Germinal center (tissue), 1 donor: ENCODE measurements at regions not wholly inside any gene's neighbourhood (a gene's known extent, or its start where the extent isn't known, plus 50 kb on each side); places are given as distances from the start of the nearest gene placed in this dataset.

Experiments used
- DNase-seq: peaks from one replicate; pipeline ENCODE4 v3.0.0; 2012; ENCODE audit warnings: mixed read lengths, low spot score

GRCh38 chr10:78543749-78544362 is 510.2 kb downstream of the RPS24 start:
- no peak for DNase-seq

GRCh38 chr10:78544423-78545090 is 510.9 kb downstream of the RPS24 start:
- no peak for DNase-seq

DNA sequence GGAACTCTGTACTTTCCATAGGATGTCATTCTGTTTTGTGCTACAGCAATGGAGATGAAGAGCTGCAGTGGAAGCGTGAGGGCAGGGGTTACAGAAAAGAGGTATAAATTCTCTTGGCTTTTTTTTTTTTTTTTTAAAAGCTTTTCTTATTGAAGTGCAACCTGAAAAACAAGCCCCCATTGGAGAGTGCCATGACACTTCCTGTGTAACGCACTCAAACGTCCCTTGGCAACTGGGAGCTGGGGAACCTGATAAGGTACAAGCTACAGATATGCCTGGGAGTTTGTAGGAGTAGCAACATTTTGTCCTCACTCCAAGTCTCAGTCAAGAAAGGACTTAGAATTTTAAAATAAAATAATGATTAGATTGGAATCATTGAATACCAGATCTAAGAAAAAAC is 512.1 kb downstream of the RPS24 start:
- DNase-seq = no peak

DNA sequence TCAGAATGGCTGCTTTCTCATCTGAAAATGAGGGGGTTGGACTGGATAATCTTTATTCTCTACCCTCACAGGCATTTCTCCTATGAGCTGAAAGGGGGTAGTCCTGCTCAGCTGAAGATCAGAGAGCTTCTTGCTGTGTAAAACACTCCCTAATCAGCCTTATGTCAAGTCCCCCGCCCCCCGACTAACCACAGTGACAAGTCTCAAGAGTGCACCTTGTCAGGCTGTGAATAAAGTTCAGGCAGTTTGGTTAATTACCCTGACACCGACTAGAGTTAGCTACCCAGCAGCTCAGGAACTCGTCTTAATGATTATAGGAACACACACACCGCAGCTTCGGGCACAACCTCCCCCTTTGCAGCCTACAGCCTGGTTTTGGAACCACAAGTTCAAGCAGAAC is 513.7 kb downstream of the RPS24 start:
- DNase-seq = no peak

DNA sequence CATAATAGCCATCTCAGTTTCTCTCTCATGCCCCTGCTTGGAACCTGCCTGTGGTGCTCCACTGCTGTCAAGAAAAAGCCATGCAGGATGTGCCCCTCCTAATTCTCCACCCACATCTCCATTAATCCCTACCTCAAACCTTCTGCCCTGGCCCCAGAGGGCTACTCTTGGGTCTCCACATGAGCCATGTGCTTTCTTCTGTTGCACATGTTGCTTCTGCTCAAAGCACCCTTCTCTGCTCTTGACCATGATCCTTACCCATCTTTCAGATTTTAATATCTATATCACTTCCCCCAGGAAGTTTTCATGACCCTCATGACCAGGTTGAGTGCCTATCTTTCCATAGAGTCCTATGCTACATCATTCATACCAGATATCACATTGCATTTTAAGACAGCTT is 514.2 kb downstream of the RPS24 start:
- no peak for DNase-seq

DNA sequence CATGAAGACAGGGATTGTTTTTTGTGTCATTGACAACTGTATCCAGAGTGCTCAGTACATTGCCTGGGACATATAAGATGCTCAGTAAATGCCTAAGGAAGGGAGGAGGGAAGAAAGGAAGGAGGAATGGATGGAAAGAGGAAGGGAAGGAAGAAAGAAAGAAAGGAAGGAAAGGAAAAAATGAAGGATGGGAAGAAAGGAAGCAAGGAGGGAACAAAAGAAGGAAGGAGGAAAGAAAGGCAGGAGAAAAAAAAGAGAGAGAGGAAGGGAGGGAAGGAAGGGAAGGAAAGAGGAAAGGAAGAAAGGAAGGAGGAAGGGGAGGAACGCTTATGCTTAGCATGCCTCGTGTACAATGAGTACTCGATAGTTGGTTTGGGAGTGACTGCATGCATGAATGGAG is 514.7 kb downstream of the RPS24 start:
- no peak for DNase-seq

DNA sequence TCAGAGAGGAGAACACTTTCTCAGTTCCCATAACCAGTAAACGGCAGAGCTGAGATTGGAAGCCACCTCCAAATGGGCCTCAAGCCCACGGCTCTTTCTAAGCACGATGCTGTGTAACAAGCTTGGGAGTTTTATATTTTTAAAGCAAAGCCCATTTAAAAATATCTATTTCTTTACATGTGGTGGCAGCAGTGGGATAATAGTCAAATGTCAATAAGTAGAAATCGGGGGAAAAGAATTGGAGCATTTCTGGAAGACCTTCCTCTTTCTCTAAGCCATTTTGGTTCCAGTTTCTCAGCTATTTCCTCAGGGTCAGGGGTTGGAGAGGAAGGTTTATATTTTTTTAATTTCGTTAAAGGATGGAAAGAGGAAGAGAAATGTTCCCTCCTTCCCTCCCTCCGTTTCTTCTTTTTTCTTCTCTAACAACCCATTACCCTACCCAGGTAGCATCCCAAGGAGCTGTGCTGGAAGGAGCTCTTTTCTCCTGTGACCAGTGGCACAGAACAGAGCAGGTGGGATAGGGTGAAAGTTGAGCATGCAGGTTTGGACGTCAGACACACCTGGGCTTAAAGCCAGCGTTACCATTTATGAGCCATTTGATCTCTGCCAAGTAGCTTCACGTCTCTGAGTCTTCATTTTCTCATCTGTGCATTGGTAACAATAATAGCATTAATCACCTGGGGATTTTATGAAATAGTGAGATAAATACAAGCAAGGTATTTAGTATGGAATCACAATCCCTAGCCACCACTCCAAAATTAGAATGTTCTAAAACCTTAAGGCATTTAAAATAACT is 515.7 kb downstream of the RPS24 start:
- no peak for DNase-seq

DNA sequence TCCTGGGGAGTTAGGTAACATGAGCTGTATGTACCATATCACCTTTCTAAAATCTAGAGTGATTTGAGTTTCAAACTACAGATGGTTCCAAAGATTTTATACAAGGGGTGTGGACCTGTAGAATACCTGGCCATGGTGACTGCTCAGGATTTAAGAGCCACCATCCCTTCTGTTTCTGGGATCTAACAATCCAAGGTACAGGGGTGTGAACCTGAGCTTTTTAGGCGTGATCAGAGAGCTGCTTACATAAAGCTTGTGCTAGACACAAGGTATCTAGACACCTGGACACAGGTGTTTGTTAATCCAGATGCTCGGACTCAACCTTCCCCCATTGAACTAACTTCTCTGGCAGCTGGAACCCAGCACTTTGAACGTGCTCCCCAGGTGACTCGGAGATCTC is 516.4 kb downstream of the RPS24 start:
- DNase-seq = no peak

GRCh38 chr10:78550716-78551115 is 517.1 kb downstream of the RPS24 start:
- DNase-seq = no peak

DNA sequence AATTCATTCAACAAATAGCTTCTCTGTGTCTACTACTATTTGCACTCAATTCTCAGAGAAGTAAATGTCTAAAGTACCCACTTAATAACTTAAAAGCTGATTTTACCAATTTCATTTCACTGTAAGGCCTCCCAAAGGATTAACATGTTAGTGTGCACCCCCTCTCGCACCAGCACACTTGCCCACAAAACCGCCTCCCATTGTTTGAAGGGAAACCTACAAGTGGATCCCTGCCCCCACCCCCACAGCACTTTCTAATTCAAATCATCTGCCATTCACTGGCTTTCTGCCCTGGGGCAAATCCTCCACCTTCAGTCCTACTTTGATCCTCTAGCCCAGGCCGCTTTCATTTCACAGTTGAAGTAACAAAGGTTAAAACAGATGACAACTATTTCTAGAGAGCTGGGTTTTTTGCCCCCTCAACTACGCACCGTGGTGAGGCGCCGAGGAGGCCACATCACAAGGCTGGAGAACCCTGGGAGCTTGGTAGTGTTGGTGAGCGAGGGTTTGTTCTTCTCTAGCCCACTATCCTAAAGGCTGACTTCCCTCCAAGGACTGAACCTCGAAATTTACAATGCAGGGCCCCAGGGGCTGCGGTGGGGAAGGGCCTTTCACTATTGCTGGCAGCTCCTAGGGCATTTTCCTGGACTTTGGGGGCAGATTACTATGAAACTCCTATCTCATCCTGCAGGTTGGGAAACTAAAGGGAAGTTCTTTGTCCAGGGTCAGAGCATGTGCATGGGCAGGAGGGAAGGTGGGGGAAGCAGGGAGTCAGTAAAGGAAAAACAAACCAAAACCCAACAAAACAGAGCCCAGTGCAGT is 517.4 kb upstream of the ZMIZ1 start:
- DNase-seq = no peak

DNA sequence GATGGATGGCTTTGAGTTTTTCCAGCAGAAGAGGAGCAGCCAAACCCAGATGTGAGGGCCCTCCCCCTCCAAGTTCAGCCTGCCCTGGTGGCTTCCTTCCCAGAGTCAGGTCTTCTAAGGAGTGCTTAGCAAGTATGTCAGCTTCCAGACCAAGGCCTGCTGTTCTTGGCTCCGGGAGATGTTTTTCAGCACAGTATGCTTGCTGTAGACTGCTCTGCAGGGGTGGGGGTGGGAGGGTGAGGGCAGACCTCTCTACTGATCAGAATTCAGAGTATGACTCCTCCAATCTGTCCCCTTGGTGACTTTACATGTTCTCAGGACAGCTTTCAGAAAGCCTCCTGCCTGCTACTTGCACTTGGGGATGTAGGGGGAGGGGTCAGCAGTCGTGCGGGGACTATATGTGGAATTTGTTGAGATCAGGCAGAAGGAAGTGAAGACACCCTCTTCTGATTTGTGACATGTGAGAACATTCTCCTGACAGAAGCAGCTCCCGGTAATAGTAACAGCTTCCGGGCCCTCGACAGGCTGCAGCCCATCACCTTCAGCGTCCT is 516.4 kb upstream of the ZMIZ1 start:
- DNase-seq = no peak

DNA sequence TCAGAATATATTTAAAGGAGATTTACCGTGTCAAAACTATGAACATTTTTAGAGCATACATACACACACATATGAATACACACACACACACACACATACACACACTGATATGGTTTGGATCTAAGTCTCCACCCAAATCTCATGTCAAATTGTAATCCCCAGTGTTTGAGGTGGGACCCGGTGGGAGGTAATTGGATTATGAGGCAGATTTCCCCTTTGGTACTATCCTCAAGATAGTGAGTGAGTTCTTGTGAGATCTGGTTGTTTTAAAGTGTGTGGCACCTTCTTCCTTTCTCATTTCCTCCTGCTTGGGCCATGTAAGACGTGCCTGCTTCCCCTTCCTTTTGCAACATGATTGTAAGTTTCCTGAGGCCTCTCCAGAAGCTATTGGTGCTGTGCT is 515.0 kb upstream of the ZMIZ1 start:
- DNase-seq = no peak

- DNase-seq = no peak
These were observed 513.6 kb upstream of the ZMIZ1 start for GRCh38 chr10:78555128-78555527.

GRCh38 chr10:78556705-78557432 is 511.9 kb upstream of the ZMIZ1 start:
- no peak for DNase-seq

GRCh38 chr10:78557433-78557925 is 511.3 kb upstream of the ZMIZ1 start:
- DNase-seq = no peak

GRCh38 chr10:78559661-78560340 is 509.0 kb upstream of the ZMIZ1 start:
- DNase-seq = no peak

DNA sequence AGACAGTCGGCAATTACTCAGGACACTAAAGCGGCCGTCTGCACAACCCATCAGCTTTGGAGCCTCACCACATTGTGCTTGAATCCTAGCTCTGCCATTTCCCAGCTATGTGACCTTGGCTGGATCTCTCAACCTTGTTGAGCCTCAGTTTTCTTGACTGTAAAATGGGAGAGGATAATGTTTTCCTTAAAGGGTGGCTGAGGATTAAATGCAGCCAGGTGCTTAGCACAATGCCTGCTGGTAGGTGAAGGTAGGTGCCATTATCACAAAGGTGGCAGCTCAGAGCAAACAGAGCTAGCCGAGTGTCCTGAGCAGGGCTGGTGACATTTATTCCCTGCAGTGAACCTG is 508.5 kb upstream of the ZMIZ1 start:
- DNase-seq = no peak

DNA sequence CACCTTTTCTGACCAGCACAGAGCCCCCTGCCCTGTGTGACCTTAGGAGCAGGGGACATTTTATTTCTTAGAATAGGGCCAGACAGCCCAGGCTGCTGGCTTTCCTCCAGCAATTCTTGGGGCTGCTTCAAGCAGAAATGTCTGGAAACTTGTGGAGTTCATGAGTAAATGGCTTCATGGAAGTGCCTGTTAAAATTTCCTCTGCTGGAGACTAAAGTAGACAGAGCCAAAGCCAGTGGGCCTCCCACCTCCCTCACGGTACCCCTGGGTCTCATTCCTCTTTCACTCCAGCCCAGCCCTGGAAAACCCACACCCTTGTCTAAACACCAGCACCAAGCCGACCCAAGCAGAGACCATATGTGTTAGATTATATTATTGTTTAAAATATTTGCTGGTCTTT is 505.5 kb upstream of the ZMIZ1 start:
- DNase-seq = no peak

DNA sequence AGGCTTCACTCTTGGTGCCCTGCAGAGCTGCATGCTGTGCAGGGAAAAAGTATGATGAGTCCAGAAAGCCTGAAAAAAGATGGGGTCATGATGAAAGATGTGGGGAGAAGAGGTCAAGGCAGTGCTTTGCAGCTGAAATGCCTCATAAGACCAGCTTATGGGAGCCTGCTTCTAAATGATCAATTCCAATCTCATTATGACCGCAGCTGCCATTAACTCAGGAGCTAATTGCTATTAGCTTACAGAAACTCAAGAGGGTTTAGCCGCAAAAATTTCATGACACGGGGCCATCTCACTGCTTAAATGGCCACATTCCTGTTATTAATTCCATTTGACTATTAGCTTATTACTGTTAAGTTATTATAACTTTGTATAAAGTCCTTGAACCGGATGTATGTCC is 502.9 kb upstream of the ZMIZ1 start:
- no peak for DNase-seq

DNA sequence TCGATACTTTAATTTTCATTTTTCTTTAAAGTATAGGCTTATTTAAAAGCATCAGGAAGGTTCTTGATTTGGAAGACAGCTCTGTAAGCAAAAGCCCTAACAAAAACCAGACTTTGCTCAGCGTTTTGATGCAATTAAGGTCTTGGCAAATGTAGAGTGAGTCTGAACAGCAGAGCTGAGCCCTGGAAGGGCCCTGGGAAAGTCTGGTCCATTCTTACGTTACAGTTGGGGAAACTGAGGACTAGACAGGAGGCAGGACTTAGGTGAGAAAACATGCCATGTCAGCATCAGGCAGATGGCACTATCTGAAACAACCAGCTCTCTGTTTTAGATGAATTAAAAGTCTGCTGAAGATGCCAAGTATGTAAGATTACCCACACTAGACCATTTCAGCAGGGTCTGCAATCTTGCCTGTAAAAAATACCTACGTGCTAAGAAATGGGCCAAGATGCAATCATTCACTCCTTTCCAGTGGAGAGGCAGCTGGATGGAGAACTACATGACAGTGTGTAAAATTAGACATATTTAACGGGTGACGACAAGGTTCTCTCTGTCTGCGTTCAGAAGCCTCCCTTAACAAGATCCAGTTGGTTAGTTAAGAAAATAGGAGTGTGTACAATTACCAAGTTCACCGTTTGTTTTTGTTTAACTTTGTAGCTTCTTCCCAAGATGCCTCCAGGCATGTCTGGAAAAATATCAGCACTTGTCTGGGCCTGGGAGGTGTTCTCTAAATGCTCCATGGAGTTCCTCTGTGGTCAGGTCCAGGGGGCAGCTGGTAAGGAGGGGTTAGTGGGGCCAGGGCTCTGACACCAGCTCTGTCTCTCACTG is 502.3 kb upstream of the ZMIZ1 start:
- no peak for DNase-seq
